Activated T-helper 9 cell treated with anti-CD3 and anti-CD28 coated beads, Interleukin-2, amount 50 U/mL, for 16 hours (primary cell): ENCODE measurements at regions not wholly inside any gene's neighbourhood (a gene's known extent, or its start where the extent isn't known, plus 50 kb on each side); places are given as distances from the start of the nearest gene placed in this dataset.

Experiments used
- DNase-seq: peaks from one replicate; pipeline ENCODE4 v3.0.0-alpha.2; 2020; ENCODE audit warnings: low read depth

- DNase-seq: no peak
Measured at GRCh38 chr18:45538444-45538843, 76.8 kb upstream of the SLC14A2 start.

GRCh38 chr18:45539491-45539891 lies 75.8 kb upstream of the SLC14A2 start:
- DNase-seq: no peak

GRCh38 chr18:45540125-45540524 lies 75.2 kb upstream of the SLC14A2 start:
- DNase-seq: no peak

GRCh38 chr18:45541421-45541820 lies 73.9 kb upstream of the SLC14A2 start:
- no peak for DNase-seq

GRCh38 chr18:45542043-45542442 lies 73.2 kb upstream of the SLC14A2 start:
- no peak for DNase-seq

- no peak for DNase-seq
Measured at GRCh38 chr18:45547910-45548309, 67.4 kb upstream of the SLC14A2 start.

- DNase-seq: no peak
Measured at GRCh38 chr18:45548614-45549013, 66.7 kb upstream of the SLC14A2 start.

GRCh38 chr18:45549290-45549689 lies 66.0 kb upstream of the SLC14A2 start:
- DNase-seq: no peak

GRCh38 chr18:45551142-45551815 lies 64.0 kb upstream of the SLC14A2 start:
- no peak for DNase-seq

GRCh38 chr18:45553723-45554388 lies 61.4 kb upstream of the SLC14A2 start:
- DNase-seq: no peak

GRCh38 chr18:45554389-45554737 lies 60.9 kb upstream of the SLC14A2 start:
- no peak for DNase-seq

GRCh38 chr18:45556222-45556621 lies 59.1 kb upstream of the SLC14A2 start:
- DNase-seq: no peak

- no peak for DNase-seq
Measured at GRCh38 chr18:45557287-45557686, 58.0 kb upstream of the SLC14A2 start.

- DNase-seq: no peak
Measured at GRCh38 chr18:45557779-45558178, 57.5 kb upstream of the SLC14A2 start.

GRCh38 chr18:45559258-45559657 lies 56.0 kb upstream of the SLC14A2 start:
- no peak for DNase-seq

- DNase-seq: no peak
Measured at GRCh38 chr18:45560870-45561269, 54.4 kb upstream of the SLC14A2 start.

- no peak for DNase-seq
Measured at GRCh38 chr18:45562567-45563479, 52.5 kb upstream of the SLC14A2 start.

GRCh38 chr18:45565280-45565970 lies 49.9 kb upstream of the SLC14A2 start:
- no peak for DNase-seq
